ENCODE measurements at regions not wholly inside any gene's neighbourhood (a gene's known extent, or its start where the extent isn't known, plus 50 kb on each side); places are given as distances from the start of the nearest gene placed in this dataset.

GRCh38 chr10:2893158-2893845 lies 174.0 kb upstream of the PFKP start:
- H3K4me1 Mint-ChIP-seq: no peaks in the 10 kb centered on the region
- DNase-seq: no peak
- no peaks in the 10 kb centered on the region for H3K36me3 Mint-ChIP-seq

GRCh38 chr10:2891770-2892124 lies 175.6 kb upstream of the PFKP start:
- H3K4me3 Mint-ChIP-seq: no peak overlapping the region
- H3K27me3 Mint-ChIP-seq: no peaks in the 10 kb centered on the region
- Histone ChIP-seq H3K27me3 (ENCODE audit: control insufficient read depth, insufficient read depth, low read length) (no peaks in the 10 kb centered on the region), H3K4me3 (ENCODE audit: low read depth, low read length) (no peak overlapping the region), H3K9me3 (ENCODE audit: control insufficient read depth in 2 of 2, low read length in 2 of 2) (no peaks in the 10 kb centered on the region), H3K27ac (ENCODE audit: insufficient read depth, low read length, poor library complexity, severe bottlenecking) (no peak overlapping the region), H3K36me3 (ENCODE audit: control insufficient read depth, insufficient read depth, low read length) (no peaks in the 10 kb centered on the region), H3K4me1 (ENCODE audit: control insufficient read depth, insufficient read depth, low read length, poor library complexity, severe bottlenecking) (no peaks in the 10 kb centered on the region)
- no peaks in the 10 kb centered on the region for H3K4me1 Mint-ChIP-seq
- peaks cover 0 to 4% (median 0%) of the 10 kb centered on the region in 7 donors for H3K9me3 Mint-ChIP-seq
- H3K36me3 Mint-ChIP-seq: no peaks in the 10 kb centered on the region
- DNase-seq: no peak
- no peak for ATAC-seq (ENCODE audit: low read depth in 2 of 2)
- H3K27ac Mint-ChIP-seq: no peak overlapping the region

More at GRCh38 chr10:2893158-2893845, 174.0 kb upstream of the PFKP start:
- no peak for ATAC-seq (ENCODE audit: low read depth in 2 of 2)
- no peaks in the 10 kb centered on the region for H3K4me1 ChIP-seq (ENCODE audit: control insufficient read depth, insufficient read depth, low read length, poor library complexity, severe bottlenecking)
- no peak overlapping the region for H3K4me3 Mint-ChIP-seq
- no peak overlapping the region for H3K27ac ChIP-seq (ENCODE audit: insufficient read depth, low read length, poor library complexity, severe bottlenecking)
- no peaks in the 10 kb centered on the region for H3K27me3 ChIP-seq (ENCODE audit: control insufficient read depth, insufficient read depth, low read length)
- no peaks in the 10 kb centered on the region for H3K9me3 ChIP-seq (ENCODE audit: control insufficient read depth in 2 of 2, low read length in 2 of 2)
- H3K27me3 Mint-ChIP-seq: peaks cover 9% of the 10 kb centered on the region
- no peak overlapping the region for H3K27ac Mint-ChIP-seq
- H3K9me3 Mint-ChIP-seq: peaks cover 0 to 3% (median 1%) of the 10 kb centered on the region in 7 donors
- H3K36me3 ChIP-seq (ENCODE audit: control insufficient read depth, insufficient read depth, low read length): no peaks in the 10 kb centered on the region
- no peak overlapping the region for H3K4me3 ChIP-seq (ENCODE audit: low read depth, low read length)

GRCh38 chr10:2891073-2891769 lies 176.1 kb upstream of the PFKP start:
- Mint-ChIP-seq H3K4me1 (no peaks in the 10 kb centered on the region), H3K36me3 (no peaks in the 10 kb centered on the region), H3K9me3 (peaks cover 0 to 4% (median 0%) of the 10 kb centered on the region in 7 donors), H3K27ac (no peak overlapping the region), H3K27me3 (no peaks in the 10 kb centered on the region), H3K4me3 (no peak overlapping the region)
- Histone ChIP-seq H3K4me1 (ENCODE audit: control insufficient read depth, insufficient read depth, low read length, poor library complexity, severe bottlenecking) (no peaks in the 10 kb centered on the region), H3K36me3 (ENCODE audit: control insufficient read depth, insufficient read depth, low read length) (no peaks in the 10 kb centered on the region), H3K27me3 (ENCODE audit: control insufficient read depth, insufficient read depth, low read length) (no peaks in the 10 kb centered on the region), H3K4me3 (ENCODE audit: low read depth, low read length) (no peak overlapping the region), H3K9me3 (ENCODE audit: control insufficient read depth in 2 of 2, low read length in 2 of 2) (no peaks in the 10 kb centered on the region), H3K27ac (ENCODE audit: insufficient read depth, low read length, poor library complexity, severe bottlenecking) (no peak overlapping the region)
- no peak for ATAC-seq (ENCODE audit: low read depth in 2 of 2)
- no peak for DNase-seq

- no peak overlapping the region for H3K27ac ChIP-seq (ENCODE audit: insufficient read depth, low read length, poor library complexity, severe bottlenecking)
- no peaks in the 10 kb centered on the region for H3K9me3 ChIP-seq (ENCODE audit: control insufficient read depth in 2 of 2, low read length in 2 of 2)
- no peak for DNase-seq
- H3K4me3 Mint-ChIP-seq: no peak overlapping the region
- no peaks in the 10 kb centered on the region for H3K36me3 Mint-ChIP-seq
- no peaks in the 10 kb centered on the region for H3K36me3 ChIP-seq (ENCODE audit: control insufficient read depth, insufficient read depth, low read length)
- no peak overlapping the region for H3K27ac Mint-ChIP-seq
- peaks cover 0 to 4% (median 0%) of the 10 kb centered on the region in 7 donors for H3K9me3 Mint-ChIP-seq
- no peaks in the 10 kb centered on the region for H3K27me3 ChIP-seq (ENCODE audit: control insufficient read depth, insufficient read depth, low read length)
- H3K27me3 Mint-ChIP-seq: no peaks in the 10 kb centered on the region
- H3K4me1 Mint-ChIP-seq: no peaks in the 10 kb centered on the region
- H3K4me3 ChIP-seq (ENCODE audit: low read depth, low read length): no peak overlapping the region
- H3K4me1 ChIP-seq (ENCODE audit: control insufficient read depth, insufficient read depth, low read length, poor library complexity, severe bottlenecking): no peaks in the 10 kb centered on the region
- no peak for ATAC-seq (ENCODE audit: low read depth in 2 of 2)
Observed at GRCh38 chr10:2890093-2890492, 177.3 kb upstream of the PFKP start.

GRCh38 chr10:2888403-2889004 lies 178.8 kb upstream of the PFKP start:
- no peaks in the 10 kb centered on the region for H3K27me3 ChIP-seq (ENCODE audit: control insufficient read depth, insufficient read depth, low read length)
- Mint-ChIP-seq H3K27ac (no peak overlapping the region), H3K9me3 (peaks cover 0 to 4% (median 0%) of the 10 kb centered on the region in 7 donors)

GRCh38 chr10:2887391-2888070 lies 179.8 kb upstream of the PFKP start:
- no peaks in the 10 kb centered on the region for H3K27me3 ChIP-seq (ENCODE audit: control insufficient read depth, insufficient read depth, low read length)
- no peaks in the 10 kb centered on the region for H3K4me1 ChIP-seq (ENCODE audit: control insufficient read depth, insufficient read depth, low read length, poor library complexity, severe bottlenecking)
- H3K9me3 ChIP-seq (ENCODE audit: control insufficient read depth in 2 of 2, low read length in 2 of 2): no peaks in the 10 kb centered on the region
- H3K4me1 Mint-ChIP-seq: no peaks in the 10 kb centered on the region
- H3K36me3 ChIP-seq (ENCODE audit: control insufficient read depth, insufficient read depth, low read length): no peaks in the 10 kb centered on the region
- H3K4me3 ChIP-seq (ENCODE audit: low read depth, low read length): no peak overlapping the region
- H3K4me3 Mint-ChIP-seq: no peak overlapping the region
- H3K9me3 Mint-ChIP-seq: peaks cover 0 to 4% (median 0%) of the 10 kb centered on the region in 7 donors
- H3K27ac Mint-ChIP-seq: no peak overlapping the region
- DNase-seq (no peak), ATAC-seq (ENCODE audit: low read depth in 2 of 2) (no peak)
- no peak overlapping the region for H3K27ac ChIP-seq (ENCODE audit: insufficient read depth, low read length, poor library complexity, severe bottlenecking)
- H3K27me3 Mint-ChIP-seq: peaks cover 2% of the 10 kb centered on the region
- H3K36me3 Mint-ChIP-seq: no peaks in the 10 kb centered on the region

More at GRCh38 chr10:2888403-2889004, 178.8 kb upstream of the PFKP start:
- H3K9me3 ChIP-seq (ENCODE audit: control insufficient read depth in 2 of 2, low read length in 2 of 2): no peaks in the 10 kb centered on the region
- H3K4me1 ChIP-seq (ENCODE audit: control insufficient read depth, insufficient read depth, low read length, poor library complexity, severe bottlenecking): no peaks in the 10 kb centered on the region
- H3K36me3 ChIP-seq (ENCODE audit: control insufficient read depth, insufficient read depth, low read length): no peaks in the 10 kb centered on the region
- ATAC-seq (ENCODE audit: low read depth in 2 of 2) (no peak), DNase-seq (no peak)
- Mint-ChIP-seq H3K4me3 (no peak overlapping the region), H3K27me3 (no peaks in the 10 kb centered on the region), H3K4me1 (no peaks in the 10 kb centered on the region), H3K36me3 (no peaks in the 10 kb centered on the region)
- H3K27ac ChIP-seq (ENCODE audit: insufficient read depth, low read length, poor library complexity, severe bottlenecking): no peak overlapping the region
- no peak overlapping the region for H3K4me3 ChIP-seq (ENCODE audit: low read depth, low read length)

- ATAC-seq (ENCODE audit: low read depth in 2 of 2): no peak
Observed at GRCh38 chr10:2886662-2887061, 180.7 kb upstream of the PFKP start.

More at GRCh38 chr10:2886662-2887061, 180.7 kb upstream of the PFKP start:
- H3K27ac Mint-ChIP-seq: no peak overlapping the region
- H3K27me3 Mint-ChIP-seq: peaks cover 7% of the 10 kb centered on the region
- H3K9me3 Mint-ChIP-seq: peaks cover 0 to 4% (median 0%) of the 10 kb centered on the region in 7 donors
- H3K27me3 ChIP-seq (ENCODE audit: control insufficient read depth, insufficient read depth, low read length): peaks cover 3% of the 10 kb centered on the region
- no peaks in the 10 kb centered on the region for H3K36me3 Mint-ChIP-seq
- H3K4me1 Mint-ChIP-seq: no peaks in the 10 kb centered on the region
- H3K9me3 ChIP-seq (ENCODE audit: control insufficient read depth in 2 of 2, low read length in 2 of 2): no peaks in the 10 kb centered on the region
- no peak overlapping the region for H3K27ac ChIP-seq (ENCODE audit: insufficient read depth, low read length, poor library complexity, severe bottlenecking)
- H3K4me3 ChIP-seq (ENCODE audit: low read depth, low read length): no peak overlapping the region
- no peak overlapping the region for H3K4me3 Mint-ChIP-seq
- no peaks in the 10 kb centered on the region for H3K36me3 ChIP-seq (ENCODE audit: control insufficient read depth, insufficient read depth, low read length)
- H3K4me1 ChIP-seq (ENCODE audit: control insufficient read depth, insufficient read depth, low read length, poor library complexity, severe bottlenecking): no peaks in the 10 kb centered on the region
- no peak for DNase-seq
